ENCODE measurements at regions not wholly inside any gene's neighbourhood (a gene's known extent, or its start where the extent isn't known, plus 50 kb on each side); places are given as distances from the start of the nearest gene placed in this dataset.
"Not testable (repeated sequence)": the region's sequence is repeated elsewhere in the genome, so short reads cannot be mapped to it uniquely, and the experiment has no call there.

DNA sequence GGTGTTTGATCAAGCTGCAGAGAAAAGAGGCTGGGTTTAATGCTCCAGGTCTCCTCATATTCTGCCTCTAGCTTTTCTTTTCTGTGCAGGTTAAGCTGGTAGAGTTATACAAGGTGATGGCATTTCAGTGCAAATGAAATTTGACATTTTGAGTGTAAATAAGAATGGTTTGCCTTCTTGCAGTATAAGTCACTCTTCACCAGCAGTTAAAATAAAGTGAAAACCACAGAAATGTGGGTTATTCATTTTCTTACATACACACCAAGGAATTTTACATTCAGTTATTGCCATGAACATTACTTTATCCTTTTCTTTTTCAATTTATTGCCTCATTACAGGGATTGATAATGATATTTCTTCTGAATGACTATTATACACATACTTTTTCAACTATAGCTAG is 337.5 kb upstream of the PCSK5 start:
- FAIRE-seq (no peak), DNase-seq (ENCODE audit: low read depth in 1 of 2, low spot score in 1 of 2) (no peak), ATAC-seq (no peak)
- Histone ChIP-seq H3K27ac (no peak overlapping the region), H3K4me3 (no peak overlapping the region), H3K4me2 (no peak overlapping the region), H3K9me3 (no peaks in the 10 kb centered on the region), H3K4me1 (no peaks in the 10 kb centered on the region)
- POLR2A ChIA-PET: no interaction called here
- TF ChIP-seq ZFP36 (IDR thresholded peaks at IDR 0.05; ENCODE audit: borderline replicate concordance, partially characterized antibody): no peak
- TF ChIP-seq RAD21 (conservative IDR thresholded peaks at IDR 0.05 in 1 of 2, IDR thresholded peaks at IDR 0.05 in 1 of 2): no peak
- TF ChIP-seq POLR2A (IDR thresholded peaks at IDR 0.05; ENCODE audit: low read length): no peak
- TF ChIP-seq, protein P1, sequence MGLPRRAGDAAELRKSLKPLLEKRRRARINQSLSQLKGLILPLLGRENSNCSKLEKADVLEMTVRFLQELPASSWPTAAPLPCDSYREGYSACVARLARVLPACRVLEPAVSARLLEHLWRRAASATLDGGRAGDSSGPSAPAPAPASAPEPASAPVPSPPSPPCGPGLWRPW (IDR thresholded peaks at IDR 0.05): no peak
- TF ChIP-seq, protein P2, sequence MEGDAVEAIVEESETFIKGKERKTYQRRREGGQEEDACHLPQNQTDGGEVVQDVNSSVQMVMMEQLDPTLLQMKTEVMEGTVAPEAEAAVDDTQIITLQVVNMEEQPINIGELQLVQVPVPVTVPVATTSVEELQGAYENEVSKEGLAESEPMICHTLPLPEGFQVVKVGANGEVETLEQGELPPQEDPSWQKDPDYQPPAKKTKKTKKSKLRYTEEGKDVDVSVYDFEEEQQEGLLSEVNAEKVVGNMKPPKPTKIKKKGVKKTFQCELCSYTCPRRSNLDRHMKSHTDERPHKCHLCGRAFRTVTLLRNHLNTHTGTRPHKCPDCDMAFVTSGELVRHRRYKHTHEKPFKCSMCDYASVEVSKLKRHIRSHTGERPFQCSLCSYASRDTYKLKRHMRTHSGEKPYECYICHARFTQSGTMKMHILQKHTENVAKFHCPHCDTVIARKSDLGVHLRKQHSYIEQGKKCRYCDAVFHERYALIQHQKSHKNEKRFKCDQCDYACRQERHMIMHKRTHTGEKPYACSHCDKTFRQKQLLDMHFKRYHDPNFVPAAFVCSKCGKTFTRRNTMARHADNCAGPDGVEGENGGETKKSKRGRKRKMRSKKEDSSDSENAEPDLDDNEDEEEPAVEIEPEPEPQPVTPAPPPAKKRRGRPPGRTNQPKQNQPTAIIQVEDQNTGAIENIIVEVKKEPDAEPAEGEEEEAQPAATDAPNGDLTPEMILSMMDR (IDR thresholded peaks at IDR 0.05): no peak
- TF ChIP-seq FOXS1 (CRISPR knock-in tag; IDR thresholded peaks at IDR 0.05): no peak
- TF ChIP-seq RARB (CRISPR knock-in tag; IDR thresholded peaks at IDR 0.05): no peak
- TF ChIP-seq POLR2AphosphoS2 (conservative IDR thresholded peaks at IDR 0.05; ENCODE audit: low read length): no peak
- no peak for TF ChIP-seq SREBF2 (IDR thresholded peaks at IDR 0.05)
- no peak for TF ChIP-seq SMC3 (IDR thresholded peaks at IDR 0.05)
- no peak for TF ChIP-seq ZNF302 (CRISPR knock-in tag; IDR thresholded peaks at IDR 0.05)
- TF ChIP-seq, protein P3, sequence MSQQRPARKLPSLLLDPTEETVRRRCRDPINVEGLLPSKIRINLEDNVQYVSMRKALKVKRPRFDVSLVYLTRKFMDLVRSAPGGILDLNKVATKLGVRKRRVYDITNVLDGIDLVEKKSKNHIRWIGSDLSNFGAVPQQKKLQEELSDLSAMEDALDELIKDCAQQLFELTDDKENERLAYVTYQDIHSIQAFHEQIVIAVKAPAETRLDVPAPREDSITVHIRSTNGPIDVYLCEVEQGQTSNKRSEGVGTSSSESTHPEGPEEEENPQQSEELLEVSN (IDR thresholded peaks at IDR 0.05; ENCODE audit: borderline replicate concordance, low read depth): no peak
- TF ChIP-seq KDM5A (IDR thresholded peaks at IDR 0.05): no peak
- TF ChIP-seq RCOR1 (IDR thresholded peaks at IDR 0.05; ENCODE audit: low read depth, low read length): no peak
- no peak for TF ChIP-seq JUNB (IDR thresholded peaks at IDR 0.05)
- CTCF ChIA-PET: no interaction called here

DNA sequence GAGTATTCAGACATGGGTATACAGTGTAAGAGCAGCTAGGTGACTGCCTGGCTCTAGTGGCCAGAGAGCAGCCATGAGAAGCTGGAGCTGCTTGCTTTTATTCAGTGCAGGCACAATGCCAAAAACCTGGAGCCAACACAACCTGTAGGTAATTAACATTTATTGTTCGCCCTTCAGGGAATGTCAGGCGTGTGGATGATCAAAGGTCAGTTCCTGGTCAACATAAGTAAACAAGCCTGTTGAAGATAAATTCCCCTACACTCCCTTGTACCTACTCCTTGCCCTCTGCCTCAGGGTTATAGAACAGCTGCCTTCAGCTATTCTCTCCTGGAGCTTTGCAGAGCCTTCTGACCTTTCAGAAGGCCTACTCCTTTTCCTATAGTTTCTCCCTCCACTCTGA is 323.7 kb upstream of the PCSK5 start:
- FAIRE-seq; H3K9me3 ChIP-seq; H3K4me3 ChIP-seq; DNase-seq (ENCODE audit: low read depth in 1 of 2, low spot score in 1 of 2); H3K27ac ChIP-seq; CTCF ChIA-PET; H3K4me2 ChIP-seq; POLR2A ChIA-PET; H3K4me1 ChIP-seq; ATAC-seq: not testable (repeated sequence)
- WGBS (ENCODE audit: missing lambda C conversion rate): 0% methylated on average over 2 of the region's 2 CpGs

DNA sequence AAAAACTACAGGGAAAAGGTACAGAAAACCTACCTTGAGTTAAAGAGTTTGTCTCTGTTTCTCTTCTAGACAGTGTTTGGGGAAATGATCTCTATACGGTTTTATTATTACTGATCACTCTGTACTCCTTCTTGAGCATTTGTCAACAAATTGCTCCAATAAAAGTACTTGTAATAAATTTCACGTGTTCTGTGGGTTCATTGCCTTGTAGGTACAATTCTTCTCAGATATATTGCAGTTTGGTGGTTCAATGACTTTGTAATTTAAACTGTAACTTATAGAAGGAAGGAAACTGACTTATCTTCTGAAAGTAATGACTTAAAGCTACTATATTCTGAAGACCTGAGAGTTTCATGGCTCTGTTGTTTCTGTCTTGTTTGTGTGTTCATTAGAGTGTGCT is 319.9 kb upstream of the PCSK5 start:
- no peak overlapping the region for H3K27ac ChIP-seq
- ChIA-PET POLR2A (no interaction called here), CTCF (no interaction called here)
- H3K9me3 ChIP-seq: no peaks in the 10 kb centered on the region
- H3K4me2 ChIP-seq: no peak overlapping the region
- WGBS (ENCODE audit: missing lambda C conversion rate): 4% methylated on average over 2 of the region's 2 CpGs
- no peak for TF ChIP-seq SMC3 (IDR thresholded peaks at IDR 0.05)
- TF ChIP-seq, protein P4, sequence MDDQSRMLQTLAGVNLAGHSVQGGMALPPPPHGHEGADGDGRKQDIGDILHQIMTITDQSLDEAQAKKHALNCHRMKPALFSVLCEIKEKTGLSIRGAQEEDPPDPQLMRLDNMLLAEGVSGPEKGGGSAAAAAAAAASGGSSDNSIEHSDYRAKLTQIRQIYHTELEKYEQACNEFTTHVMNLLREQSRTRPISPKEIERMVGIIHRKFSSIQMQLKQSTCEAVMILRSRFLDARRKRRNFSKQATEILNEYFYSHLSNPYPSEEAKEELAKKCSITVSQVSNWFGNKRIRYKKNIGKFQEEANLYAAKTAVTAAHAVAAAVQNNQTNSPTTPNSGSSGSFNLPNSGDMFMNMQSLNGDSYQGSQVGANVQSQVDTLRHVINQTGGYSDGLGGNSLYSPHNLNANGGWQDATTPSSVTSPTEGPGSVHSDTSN (IDR thresholded peaks at IDR 0.05): no peak
- TF ChIP-seq RARB (CRISPR knock-in tag; IDR thresholded peaks at IDR 0.05): no peak
- TF ChIP-seq RNF2 (IDR thresholded peaks at IDR 0.05; ENCODE audit: borderline replicate concordance, low read depth): no peak
- TF ChIP-seq, protein P5, sequence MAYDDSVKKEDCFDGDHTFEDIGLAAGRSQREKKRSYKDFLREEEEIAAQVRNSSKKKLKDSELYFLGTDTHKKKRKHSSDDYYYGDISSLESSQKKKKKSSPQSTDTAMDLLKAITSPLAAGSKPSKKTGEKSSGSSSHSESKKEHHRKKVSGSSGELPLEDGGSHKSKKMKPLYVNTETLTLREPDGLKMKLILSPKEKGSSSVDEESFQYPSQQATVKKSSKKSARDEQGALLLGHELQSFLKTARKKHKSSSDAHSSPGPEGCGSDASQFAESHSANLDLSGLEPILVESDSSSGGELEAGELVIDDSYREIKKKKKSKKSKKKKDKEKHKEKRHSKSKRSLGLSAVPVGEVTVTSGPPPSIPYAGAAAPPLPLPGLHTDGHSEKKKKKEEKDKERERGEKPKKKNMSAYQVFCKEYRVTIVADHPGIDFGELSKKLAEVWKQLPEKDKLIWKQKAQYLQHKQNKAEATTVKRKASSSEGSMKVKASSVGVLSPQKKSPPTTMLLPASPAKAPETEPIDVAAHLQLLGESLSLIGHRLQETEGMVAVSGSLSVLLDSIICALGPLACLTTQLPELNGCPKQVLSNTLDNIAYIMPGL (CRISPR knock-in tag; IDR thresholded peaks at IDR 0.05; ENCODE audit: borderline replicate concordance): no peak
- no peak for TF ChIP-seq ESRRA (IDR thresholded peaks at IDR 0.05; ENCODE audit: borderline replicate concordance, low read length)
- TF ChIP-seq CHD2 (IDR thresholded peaks at IDR 0.05; ENCODE audit: low read length, partially characterized antibody): no peak
- TF ChIP-seq CEBPB (IDR thresholded peaks at IDR 0.05): no peak
- TF ChIP-seq JUN (IDR thresholded peaks at IDR 0.05): no peak
- no peak for TF ChIP-seq KDM1A (IDR thresholded peaks at IDR 0.05; ENCODE audit: low read depth)
- no peak for TF ChIP-seq HEYL (CRISPR knock-in tag; IDR thresholded peaks at IDR 0.05)
- no peak for TF ChIP-seq POLR2A (IDR thresholded peaks at IDR 0.05; ENCODE audit: low read length)
- TF ChIP-seq TFCP2L1 (CRISPR knock-in tag; IDR thresholded peaks at IDR 0.05): no peak
- no peak for TF ChIP-seq ZSCAN20 (CRISPR knock-in tag; IDR thresholded peaks at IDR 0.05)
- TF ChIP-seq TP53 (CRISPR knock-in tag; IDR thresholded peaks at IDR 0.05): no peak
- FAIRE-seq: no peak
- DNase-seq (ENCODE audit: low read depth in 1 of 2, low spot score in 1 of 2): no peak
- no peak overlapping the region for H3K4me3 ChIP-seq
- no peaks in the 10 kb centered on the region for H3K4me1 ChIP-seq
- no peak for ATAC-seq
